BE2C (cell line): ENCODE measurements at regions not wholly inside any gene's neighbourhood (a gene's known extent, or its start where the extent isn't known, plus 50 kb on each side); places are given as distances from the start of the nearest gene placed in this dataset.

Experiments used
- DNase-seq: peaks from one replicate; pipeline ENCODE4 v3.0.0-alpha.2; 2020
- H3K27me3 ChIP-seq: fragments of 250-450 bp; sonication (Bioruptor Pico); 2 replicates; pipeline ENCODE4 v1.5.1; 2020; ENCODE audit warnings: mild to moderate bottlenecking
- H3K36me3 ChIP-seq: fragments of 250-450 bp; sonication (Bioruptor Pico); 2 replicates; pipeline ENCODE4 v1.5.1; 2020; ENCODE audit warnings: mild to moderate bottlenecking
- H3K4me1 ChIP-seq: fragments of 250-450 bp; sonication (Bioruptor Pico); 2 replicates; pipeline ENCODE4 v1.5.1; 2020
- H3K4me3 ChIP-seq: 2 replicates; pipeline ENCODE4 v1.5.1; 2011; ENCODE audit warnings: low read depth, low read length
- H3K9me3 ChIP-seq: fragments of 250-450 bp; sonication (Bioruptor Pico); 2 replicates; pipeline ENCODE4 v1.5.1; 2020
- CTCF ChIP-seq: IDR thresholded peaks from 2 replicates; pipeline ENCODE4 v1.5.1; 2012; ENCODE audit warnings: mild to moderate bottlenecking, low read depth, low read length

GRCh38 chr1:231099996-231100767, 60.1 kb upstream of the FAM89A start:
- no peak overlapping the region for H3K4me3 ChIP-seq
- no peak for DNase-seq
- no peaks in the 10 kb centered on the region for H3K4me1 ChIP-seq
- no peaks in the 10 kb centered on the region for H3K27me3 ChIP-seq
- H3K9me3 ChIP-seq: no peaks in the 10 kb centered on the region
- TF ChIP-seq CTCF: no peak
- no peaks in the 10 kb centered on the region for H3K36me3 ChIP-seq

- Histone ChIP-seq H3K4me3 (no peak overlapping the region), H3K4me1 (no peaks in the 10 kb centered on the region), H3K9me3 (no peaks in the 10 kb centered on the region), H3K27me3 (no peaks in the 10 kb centered on the region), H3K36me3 (no peaks in the 10 kb centered on the region)
- no peak for TF ChIP-seq CTCF
- no peak for DNase-seq
These were observed 59.3 kb upstream of the FAM89A start for GRCh38 chr1:231099311-231099710.

GRCh38 chr1:231095595-231095994, 55.5 kb upstream of the FAM89A start:
- H3K9me3 ChIP-seq: no peaks in the 10 kb centered on the region
- no peak for TF ChIP-seq CTCF
- no peaks in the 10 kb centered on the region for H3K27me3 ChIP-seq
- no peak for DNase-seq
- no peaks in the 10 kb centered on the region for H3K36me3 ChIP-seq
- H3K4me1 ChIP-seq: no peaks in the 10 kb centered on the region
- H3K4me3 ChIP-seq: no peak overlapping the region

- no peak for DNase-seq
- no peaks in the 10 kb centered on the region for H3K36me3 ChIP-seq
These were observed 54.4 kb upstream of the FAM89A start for GRCh38 chr1:231094421-231094820.

GRCh38 chr1:231093156-231093922, 53.3 kb upstream of the FAM89A start:
- H3K27me3 ChIP-seq: no peaks in the 10 kb centered on the region
- peak; percentile 10; the same call in 1 of the 2 replicates for TF ChIP-seq CTCF
- DNase-seq: no peak

More at GRCh38 chr1:231094421-231094820, 54.4 kb upstream of the FAM89A start:
- Histone ChIP-seq H3K4me1 (no peaks in the 10 kb centered on the region), H3K4me3 (no peak overlapping the region), H3K27me3 (no peaks in the 10 kb centered on the region), H3K9me3 (no peaks in the 10 kb centered on the region)
- TF ChIP-seq CTCF: no peak

GRCh38 chr1:231092380-231092779, 52.3 kb upstream of the FAM89A start:
- TF ChIP-seq CTCF: no peak
- DNase-seq: no peak

More at GRCh38 chr1:231093156-231093922, 53.3 kb upstream of the FAM89A start:
- no peaks in the 10 kb centered on the region for H3K4me1 ChIP-seq
- H3K36me3 ChIP-seq: no peaks in the 10 kb centered on the region
- H3K4me3 ChIP-seq: no peak overlapping the region
- H3K9me3 ChIP-seq: no peaks in the 10 kb centered on the region

More at GRCh38 chr1:231092380-231092779, 52.3 kb upstream of the FAM89A start:
- Histone ChIP-seq H3K4me1 (no peaks in the 10 kb centered on the region), H3K27me3 (no peaks in the 10 kb centered on the region), H3K4me3 (no peak overlapping the region), H3K36me3 (no peaks in the 10 kb centered on the region), H3K9me3 (no peaks in the 10 kb centered on the region)
